Ovary (tissue), 3 donors: ENCODE measurements at regions not wholly inside any gene's neighbourhood (a gene's known extent, or its start where the extent isn't known, plus 50 kb on each side); places are given as distances from the start of the nearest gene placed in this dataset.

Experiments
- POLR2A ChIP-seq: fragments of 450-650 bp; IDR thresholded peaks from one replicate; pipeline ENCODE4 v1.6.1; 2017; ENCODE audit warnings: antibody characterized with exemption, mild to moderate bottlenecking, moderate library complexity
- TF ChIP-seq, protein P1 (sequence below), 3 donors: fragments of 450-650 bp in 2 of 3; fragments of 200-600 bp in 1 of 3; IDR thresholded peaks; one replicate each; pipeline versions ENCODE4 v1.5.1 to v1.8.0; 2016 to 2022; ENCODE audit warnings: antibody characterized with exemption in 3 of 3, mild to moderate bottlenecking in 1 of 3
- donor health status: DM: no; HTN: no; CAD: no.

DNA sequence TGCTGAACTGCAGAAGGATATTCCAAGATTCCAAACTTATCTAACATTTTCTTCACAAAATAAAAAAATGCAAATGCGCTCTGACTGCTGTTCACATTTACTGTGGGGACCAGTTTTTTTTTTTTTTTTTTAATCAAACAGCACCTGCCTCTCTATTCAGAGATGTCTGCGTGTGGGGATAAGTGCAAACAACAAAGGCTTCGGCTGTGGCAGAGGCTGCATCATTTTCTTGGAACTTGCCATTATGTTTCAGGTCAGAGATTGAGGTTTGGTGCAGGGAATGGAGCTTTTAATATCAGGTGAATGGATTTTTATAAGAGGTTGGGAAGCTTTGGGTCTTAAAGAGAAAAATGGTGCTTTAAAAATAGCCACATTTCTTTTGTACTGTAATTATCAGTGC lies 78.2 kb upstream of the TET2 start:
- no peak for TF ChIP-seq POLR2A
- TF ChIP-seq, protein P1, sequence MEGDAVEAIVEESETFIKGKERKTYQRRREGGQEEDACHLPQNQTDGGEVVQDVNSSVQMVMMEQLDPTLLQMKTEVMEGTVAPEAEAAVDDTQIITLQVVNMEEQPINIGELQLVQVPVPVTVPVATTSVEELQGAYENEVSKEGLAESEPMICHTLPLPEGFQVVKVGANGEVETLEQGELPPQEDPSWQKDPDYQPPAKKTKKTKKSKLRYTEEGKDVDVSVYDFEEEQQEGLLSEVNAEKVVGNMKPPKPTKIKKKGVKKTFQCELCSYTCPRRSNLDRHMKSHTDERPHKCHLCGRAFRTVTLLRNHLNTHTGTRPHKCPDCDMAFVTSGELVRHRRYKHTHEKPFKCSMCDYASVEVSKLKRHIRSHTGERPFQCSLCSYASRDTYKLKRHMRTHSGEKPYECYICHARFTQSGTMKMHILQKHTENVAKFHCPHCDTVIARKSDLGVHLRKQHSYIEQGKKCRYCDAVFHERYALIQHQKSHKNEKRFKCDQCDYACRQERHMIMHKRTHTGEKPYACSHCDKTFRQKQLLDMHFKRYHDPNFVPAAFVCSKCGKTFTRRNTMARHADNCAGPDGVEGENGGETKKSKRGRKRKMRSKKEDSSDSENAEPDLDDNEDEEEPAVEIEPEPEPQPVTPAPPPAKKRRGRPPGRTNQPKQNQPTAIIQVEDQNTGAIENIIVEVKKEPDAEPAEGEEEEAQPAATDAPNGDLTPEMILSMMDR (IDR thresholded peaks at IDR 0.05): no peak
